ENCODE measurements at regions not wholly inside any gene's neighbourhood (a gene's known extent, or its start where the extent isn't known, plus 50 kb on each side); places are given as distances from the start of the nearest gene placed in this dataset.
"Not testable (repeated sequence)": the region's sequence is repeated elsewhere in the genome, so short reads cannot be mapped to it uniquely, and the experiment has no call there.

DNA sequence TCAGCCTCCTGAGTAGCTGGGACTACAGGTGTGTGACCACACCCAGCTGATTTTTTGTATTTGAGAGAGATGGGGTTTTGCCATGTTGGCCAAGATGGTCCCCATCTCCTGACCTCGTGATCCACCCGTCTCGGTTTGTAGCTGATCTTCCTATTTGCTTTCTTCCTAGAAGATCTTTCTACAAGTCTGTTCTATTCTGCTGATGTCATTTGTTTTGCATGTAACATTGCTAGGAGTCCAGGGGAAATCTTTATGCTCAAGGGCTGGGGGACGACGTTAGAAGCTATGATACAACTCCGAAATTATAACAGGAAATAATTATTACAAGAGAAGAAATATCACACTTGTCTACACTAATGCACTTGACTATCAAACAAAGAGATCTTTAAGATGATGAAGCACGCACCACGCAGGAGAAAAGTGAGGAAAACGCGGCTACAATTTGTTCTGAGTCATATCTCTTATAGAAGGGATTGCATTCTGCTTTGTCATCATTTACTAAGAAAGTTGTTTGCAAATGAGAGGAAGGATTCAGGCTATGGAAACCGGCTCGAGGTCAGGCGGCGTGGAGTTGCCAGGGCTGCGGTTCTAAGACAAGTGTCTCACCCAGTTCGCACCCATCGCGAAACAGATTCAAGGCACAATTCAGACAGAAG lies 103.0 kb upstream of the CARD11 start:
- no peak for DNase-seq (ENCODE audit: low read depth)
- H3K4me3 ChIP-seq (ENCODE audit: low read depth, low read length), result no peak overlapping the region
- TF ChIP-seq, protein P1, sequence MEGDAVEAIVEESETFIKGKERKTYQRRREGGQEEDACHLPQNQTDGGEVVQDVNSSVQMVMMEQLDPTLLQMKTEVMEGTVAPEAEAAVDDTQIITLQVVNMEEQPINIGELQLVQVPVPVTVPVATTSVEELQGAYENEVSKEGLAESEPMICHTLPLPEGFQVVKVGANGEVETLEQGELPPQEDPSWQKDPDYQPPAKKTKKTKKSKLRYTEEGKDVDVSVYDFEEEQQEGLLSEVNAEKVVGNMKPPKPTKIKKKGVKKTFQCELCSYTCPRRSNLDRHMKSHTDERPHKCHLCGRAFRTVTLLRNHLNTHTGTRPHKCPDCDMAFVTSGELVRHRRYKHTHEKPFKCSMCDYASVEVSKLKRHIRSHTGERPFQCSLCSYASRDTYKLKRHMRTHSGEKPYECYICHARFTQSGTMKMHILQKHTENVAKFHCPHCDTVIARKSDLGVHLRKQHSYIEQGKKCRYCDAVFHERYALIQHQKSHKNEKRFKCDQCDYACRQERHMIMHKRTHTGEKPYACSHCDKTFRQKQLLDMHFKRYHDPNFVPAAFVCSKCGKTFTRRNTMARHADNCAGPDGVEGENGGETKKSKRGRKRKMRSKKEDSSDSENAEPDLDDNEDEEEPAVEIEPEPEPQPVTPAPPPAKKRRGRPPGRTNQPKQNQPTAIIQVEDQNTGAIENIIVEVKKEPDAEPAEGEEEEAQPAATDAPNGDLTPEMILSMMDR (IDR thresholded peaks at IDR 0.05; ENCODE audit: insufficient read depth, low read depth, low read length, missing control alignments), result no peak

DNA sequence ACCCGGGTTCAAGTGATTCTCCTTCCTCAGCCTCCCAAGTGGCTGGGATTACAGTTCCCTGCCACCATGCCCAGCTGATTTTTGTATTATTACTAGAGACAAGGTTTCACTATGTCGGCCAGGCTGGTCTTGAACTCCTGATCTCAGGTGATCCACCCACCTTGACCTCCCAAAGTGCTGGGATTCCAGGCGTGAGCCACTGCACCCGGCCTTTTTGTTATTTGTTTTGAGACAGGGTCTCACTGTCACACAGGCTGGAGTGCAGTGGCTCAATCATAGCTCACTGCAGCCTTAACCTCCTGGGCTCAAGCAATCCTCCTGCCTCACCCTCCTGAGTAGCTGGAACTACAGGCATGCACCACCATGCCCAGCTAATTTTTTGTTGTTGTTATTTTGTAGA lies 104.8 kb upstream of the CARD11 start:
- not testable (repeated sequence) for DNase-seq (ENCODE audit: low read depth); H3K4me3 ChIP-seq (ENCODE audit: low read depth, low read length)

DNA sequence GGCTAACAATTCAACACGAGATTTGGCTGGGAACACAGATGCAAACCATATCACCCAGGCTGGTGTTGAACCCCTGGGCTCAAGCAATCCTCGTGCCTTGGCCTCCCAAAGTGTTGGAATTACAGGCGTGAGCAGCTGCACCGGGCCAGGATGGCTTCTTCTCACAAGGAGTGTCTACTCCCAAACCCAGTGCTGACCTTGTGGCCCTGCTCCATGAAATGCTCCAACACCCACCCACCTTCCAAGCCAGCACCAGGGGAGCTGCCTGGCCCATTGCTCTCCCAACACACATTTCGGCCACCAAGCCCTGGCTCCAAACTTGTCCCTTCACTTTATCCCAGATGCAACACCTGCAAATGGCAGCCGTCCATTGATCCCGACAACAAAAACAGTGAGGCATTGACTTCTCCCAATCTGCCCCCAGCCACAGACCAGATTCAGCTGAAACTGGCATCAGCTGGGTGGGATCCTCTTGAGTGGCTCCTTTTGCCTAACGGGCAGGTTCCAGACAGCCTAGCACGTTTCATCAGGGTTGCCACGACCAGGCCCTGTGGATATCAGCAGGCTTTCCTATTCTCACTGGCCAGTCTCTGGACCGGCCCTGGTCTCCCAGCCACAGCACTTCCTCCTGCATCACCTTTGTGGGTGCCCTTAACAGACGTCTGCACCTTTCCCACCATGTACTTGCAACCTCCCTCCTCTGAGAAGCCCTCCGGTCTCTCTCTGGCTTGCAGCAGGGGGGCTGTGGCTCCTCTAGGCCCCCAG lies 105.7 kb upstream of the CARD11 start:
- H3K4me3 ChIP-seq (ENCODE audit: low read depth, low read length), result no peak overlapping the region
- TF ChIP-seq, protein P1 (IDR thresholded peaks at IDR 0.05; ENCODE audit: insufficient read depth, low read depth, low read length, missing control alignments), result no peak
- DNase-seq (ENCODE audit: low read depth), result no peak

DNA sequence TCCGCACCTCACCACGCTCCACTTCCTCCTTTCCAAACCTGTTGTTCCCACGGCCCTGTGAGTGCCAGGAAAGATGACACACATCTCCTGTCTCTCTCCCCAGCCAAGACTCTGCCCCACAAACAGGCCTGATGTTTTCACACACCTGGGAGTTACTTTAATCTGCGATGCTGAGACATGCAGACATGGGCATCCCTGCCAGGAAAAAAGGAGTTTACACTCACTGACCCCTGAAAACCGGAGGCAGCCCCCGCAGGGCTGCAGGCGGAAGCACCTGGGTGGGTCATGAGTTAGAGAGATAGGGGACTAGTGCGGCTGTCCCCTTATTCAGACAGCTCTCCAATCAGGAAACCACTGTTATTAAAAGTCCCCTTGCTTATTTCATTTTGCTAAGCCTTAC lies 106.4 kb upstream of the CARD11 start:
- no peak for DNase-seq (ENCODE audit: low read depth)
- TF ChIP-seq, protein P1 (IDR thresholded peaks at IDR 0.05; ENCODE audit: insufficient read depth, low read depth, low read length, missing control alignments), result no peak
- no peak overlapping the region for H3K4me3 ChIP-seq (ENCODE audit: low read depth, low read length)

DNA sequence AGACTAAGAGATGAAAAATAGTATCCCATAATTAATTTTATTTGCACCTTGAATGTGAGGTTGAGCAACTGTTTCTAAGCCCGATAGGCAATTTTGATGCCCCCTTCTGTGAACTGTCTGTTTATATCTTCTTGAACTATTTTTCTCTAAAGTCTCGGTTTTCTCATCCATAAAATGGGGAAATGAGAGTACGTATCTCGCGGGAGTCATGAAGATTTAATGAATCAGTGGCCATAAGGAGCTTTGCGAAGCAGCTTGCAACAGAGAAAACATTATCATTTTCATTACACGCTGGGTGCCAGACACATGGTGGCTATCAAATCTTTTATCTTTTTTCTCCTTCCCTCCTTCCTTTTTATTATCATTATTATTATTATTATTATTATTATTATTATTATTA lies 108.1 kb upstream of the CARD11 start:
- no peak for DNase-seq (ENCODE audit: low read depth)
- TF ChIP-seq, protein P1 (IDR thresholded peaks at IDR 0.05; ENCODE audit: insufficient read depth, low read depth, low read length, missing control alignments), result no peak
- no peak overlapping the region for H3K4me3 ChIP-seq (ENCODE audit: low read depth, low read length)

DNA sequence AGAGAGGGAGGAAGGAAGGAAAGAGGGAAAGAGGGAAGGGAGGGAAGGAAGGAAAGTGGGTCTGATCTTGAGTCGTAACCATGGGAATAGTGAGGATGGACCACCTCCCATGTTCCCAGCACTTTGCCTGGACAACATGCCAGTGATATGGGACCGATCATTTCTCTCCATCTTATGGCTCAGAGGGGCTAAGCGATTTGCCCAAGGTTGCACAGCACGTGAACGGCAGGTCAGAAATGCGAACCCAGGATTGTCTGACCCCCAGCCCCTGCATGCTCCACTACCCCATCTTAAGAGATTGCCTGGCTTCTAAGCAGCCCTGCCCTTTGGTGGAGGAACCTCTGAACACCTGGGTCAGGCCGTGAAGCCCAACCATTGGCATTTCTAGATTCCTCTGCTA lies 109.0 kb upstream of the CARD11 start:
- no peak overlapping the region for H3K4me3 ChIP-seq (ENCODE audit: low read depth, low read length)
- no peak for DNase-seq (ENCODE audit: low read depth)
- TF ChIP-seq, protein P1 (IDR thresholded peaks at IDR 0.05; ENCODE audit: insufficient read depth, low read depth, low read length, missing control alignments), result no peak

DNA sequence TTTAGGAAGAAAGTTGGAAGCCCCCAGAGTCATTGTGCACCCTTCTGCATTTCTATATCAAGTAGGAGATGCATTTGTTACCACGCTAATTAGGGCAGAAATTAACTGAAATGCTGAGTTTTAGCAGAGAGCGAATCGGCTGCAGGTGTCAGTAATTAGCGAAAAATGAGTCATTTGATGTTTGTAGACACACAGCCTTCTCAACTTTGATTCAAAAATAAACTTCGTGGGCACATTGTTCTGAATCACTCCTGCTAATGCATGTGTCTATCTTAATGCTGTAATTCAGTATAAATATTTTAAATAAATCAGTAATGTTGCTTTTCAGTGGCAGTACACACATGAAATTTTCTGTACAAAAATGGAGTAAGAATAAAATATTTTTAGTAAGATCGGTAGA lies 109.5 kb upstream of the CARD11 start:
- H3K4me3 ChIP-seq (ENCODE audit: low read depth, low read length), result no peak overlapping the region
- TF ChIP-seq, protein P1 (IDR thresholded peaks at IDR 0.05; ENCODE audit: insufficient read depth, low read depth, low read length, missing control alignments), result no peak
- DNase-seq (ENCODE audit: low read depth), result no peak
